HEK293 (cell line): ENCODE measurements at regions not wholly inside any gene's neighbourhood (a gene's known extent, or its start where the extent isn't known, plus 50 kb on each side); places are given as distances from the start of the nearest gene placed in this dataset.
"Not testable (repeated sequence)": the region's sequence is repeated elsewhere in the genome, so short reads cannot be mapped to it uniquely, and the experiment has no call there.

ENCODE experiments used
- CTCF ChIP-seq: fragments of 450-650 bp; formaldehyde crosslinking; IDR thresholded peaks from 2 replicates; pipeline ENCODE4 v1.5.1; 2016; ENCODE audit warnings: missing biosample characterization, missing genetic modification characterization
- KLF16 ChIP-seq: fragments of 450-650 bp; formaldehyde crosslinking; IDR thresholded peaks from 2 replicates; pipeline ENCODE4 v1.5.1; 2017; ENCODE audit warnings: missing biosample characterization, missing genetic modification characterization
- ZBTB49 ChIP-seq: fragments of 450-650 bp; formaldehyde crosslinking; IDR thresholded peaks from 2 replicates; pipeline ENCODE4 v1.5.1; 2016; ENCODE audit warnings: missing biosample characterization, missing genetic modification characterization, low read depth

GRCh38 chr2:111271647-111272304, 151.1 kb downstream of the BCL2L11 start:
- TF ChIP-seq ZBTB49, CTCF, KLF16 (tag by site-specific recombination): not testable (repeated sequence)
